ENCODE measurements at regions not wholly inside any gene's neighbourhood (a gene's known extent, or its start where the extent isn't known, plus 50 kb on each side); places are given as distances from the start of the nearest gene placed in this dataset.

GRCh38 chr11:31912808-31913207 is 101.7 kb upstream of the PAX6 start:
- FAIRE-seq (no peak), DNase-seq (ENCODE audit: low spot score) (no peak)

DNA sequence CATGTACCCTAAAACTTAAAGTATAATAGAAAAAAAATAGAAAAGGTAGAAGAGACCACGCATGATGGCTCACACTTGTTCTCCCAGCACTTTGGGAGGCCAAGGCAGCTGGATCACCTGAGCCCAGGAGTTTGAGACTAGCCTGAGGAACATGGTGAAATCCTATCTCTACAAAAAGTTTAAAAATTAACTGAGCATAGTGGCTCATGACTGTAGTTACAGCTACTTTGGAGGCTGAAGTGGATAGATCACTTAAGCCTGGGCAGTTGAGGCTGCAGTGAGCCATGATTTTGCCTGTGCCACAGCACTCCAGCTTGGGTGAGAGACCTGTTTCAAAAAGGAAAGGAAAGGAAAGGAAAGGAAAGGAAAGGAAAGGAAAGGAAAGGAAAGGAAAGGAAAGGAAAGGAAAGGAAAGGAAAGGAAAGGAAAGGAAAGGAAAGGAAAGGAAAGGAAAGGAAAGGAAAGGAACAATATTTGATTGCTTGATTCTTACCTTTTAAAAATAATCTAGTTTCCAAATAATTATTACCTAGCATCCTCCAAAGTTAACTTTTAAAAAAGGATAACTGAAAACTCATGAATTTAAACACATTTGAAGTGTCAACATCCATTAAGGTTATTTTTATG is 99.9 kb upstream of the PAX6 start:
- FAIRE-seq (no peak), DNase-seq (ENCODE audit: low spot score) (no peak)

DNA sequence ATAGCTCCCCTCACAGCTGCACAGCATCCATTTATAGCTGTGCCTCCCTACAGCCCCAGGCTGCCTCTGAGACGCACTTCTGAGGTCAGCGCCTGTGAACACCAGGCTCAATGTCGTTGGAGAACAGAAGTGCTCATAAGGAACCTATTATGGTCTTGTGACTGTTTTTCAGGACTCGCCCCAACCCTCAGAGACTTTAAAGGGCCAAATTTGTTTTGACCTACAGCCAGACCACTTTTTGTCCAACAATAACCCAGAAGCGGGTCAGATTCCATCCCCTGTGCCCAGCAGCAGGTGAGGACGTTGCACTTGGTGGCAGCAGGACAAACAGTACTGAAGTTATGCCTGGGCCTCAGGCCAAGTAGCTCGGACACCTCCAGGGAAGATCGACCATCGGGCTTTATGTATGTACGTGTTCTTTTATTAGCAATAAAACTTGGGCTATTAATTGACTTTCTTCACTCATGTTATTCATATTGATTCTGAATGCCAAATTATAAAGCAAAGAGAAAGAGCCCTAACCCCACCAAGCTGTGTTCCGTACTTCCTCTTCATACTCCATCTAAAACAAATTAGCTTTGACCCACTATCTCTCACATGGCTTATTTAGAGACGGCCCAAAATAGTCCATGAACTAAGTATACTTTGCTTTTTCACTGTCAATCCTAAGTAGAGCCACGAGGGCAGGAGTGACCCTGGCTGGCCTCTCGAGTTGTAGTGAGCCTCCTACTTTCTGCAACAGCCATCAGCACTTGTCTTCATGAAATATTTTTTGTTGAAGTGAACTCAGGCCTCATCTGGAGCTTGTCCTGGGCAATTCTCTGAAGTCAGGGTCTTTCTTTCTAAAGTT is 92.3 kb upstream of the PAX6 start:
- DNase-seq (ENCODE audit: low spot score) = no peak
- no peak for FAIRE-seq

DNA sequence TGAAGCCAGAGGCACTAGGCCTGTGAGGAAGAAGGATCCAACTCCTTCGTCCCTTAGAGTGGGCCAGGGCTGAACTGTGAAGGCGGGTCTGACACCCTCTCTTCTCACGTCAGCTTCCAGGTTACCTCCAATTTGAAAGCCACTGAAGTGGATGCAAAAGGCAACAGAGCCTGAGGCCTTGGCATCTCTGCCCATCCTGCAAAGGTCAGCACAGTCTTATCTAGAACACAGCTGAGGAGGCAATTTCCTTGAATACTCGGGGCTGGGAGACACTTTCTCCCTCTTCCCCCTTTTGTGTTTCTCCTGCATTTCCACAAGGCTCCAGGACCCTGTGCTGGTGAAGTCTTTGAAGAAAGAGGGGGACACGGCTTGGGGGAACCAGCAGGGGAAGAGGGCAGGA is 91.6 kb upstream of the PAX6 start:
- DNase-seq (ENCODE audit: low spot score) (no peak), FAIRE-seq (no peak)

GRCh38 chr11:31895926-31896325 is 84.8 kb upstream of the PAX6 start:
- FAIRE-seq = no peak

DNA sequence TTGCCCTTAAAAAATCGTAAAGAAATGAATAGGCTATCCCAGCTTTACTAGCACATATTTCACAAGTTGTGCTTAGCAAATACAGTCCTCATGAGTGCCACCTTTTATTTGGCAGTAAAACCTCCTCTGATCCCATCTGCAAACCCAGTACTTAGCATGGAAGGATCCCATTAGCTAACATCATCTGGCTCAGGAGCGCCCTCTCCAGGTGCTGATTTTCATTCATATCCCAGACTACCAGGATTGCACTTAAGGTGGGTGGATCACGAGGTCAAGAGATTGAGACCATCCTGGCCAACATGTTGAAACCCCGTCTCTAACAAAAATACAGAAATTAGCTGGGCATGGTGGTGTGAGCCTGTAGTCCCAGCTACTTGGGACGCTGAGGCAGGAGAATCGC is 76.1 kb upstream of the PAX6 start:
- FAIRE-seq (no peak), DNase-seq (ENCODE audit: low spot score) (no peak)

More at GRCh38 chr11:31895926-31896325, 84.8 kb upstream of the PAX6 start:
- DNase-seq (ENCODE audit: low spot score) = no peak

GRCh38 chr11:31884080-31884479 is 73.0 kb upstream of the PAX6 start:
- DNase-seq (ENCODE audit: low spot score) (no peak), FAIRE-seq (no peak)

DNA sequence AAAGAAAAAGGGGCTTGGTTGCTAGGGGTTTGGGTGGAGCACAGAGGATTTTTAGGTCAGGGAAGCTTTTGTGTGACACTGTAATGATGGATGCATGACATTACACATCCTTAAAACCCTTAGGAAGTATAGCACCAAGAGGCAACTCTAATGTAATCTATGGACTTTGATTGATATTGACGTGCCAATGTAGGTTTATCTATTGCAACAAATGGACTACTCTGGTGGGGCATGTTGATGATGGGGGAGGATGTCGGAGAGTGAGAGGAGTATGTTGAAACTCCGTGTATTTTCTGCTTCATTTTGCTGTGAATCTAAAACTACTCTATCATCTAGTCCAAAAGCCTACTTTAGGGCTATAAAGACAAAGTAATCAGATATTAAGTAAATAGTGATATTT is 72.3 kb upstream of the PAX6 start:
- FAIRE-seq = no peak

GRCh38 chr11:31882951-31883392 is 71.8 kb upstream of the PAX6 start:
- FAIRE-seq = no peak
- no peak for DNase-seq (ENCODE audit: low spot score)

More for the DNA sequence above, 72.3 kb upstream of the PAX6 start:
- no peak for DNase-seq (ENCODE audit: low spot score)

DNA sequence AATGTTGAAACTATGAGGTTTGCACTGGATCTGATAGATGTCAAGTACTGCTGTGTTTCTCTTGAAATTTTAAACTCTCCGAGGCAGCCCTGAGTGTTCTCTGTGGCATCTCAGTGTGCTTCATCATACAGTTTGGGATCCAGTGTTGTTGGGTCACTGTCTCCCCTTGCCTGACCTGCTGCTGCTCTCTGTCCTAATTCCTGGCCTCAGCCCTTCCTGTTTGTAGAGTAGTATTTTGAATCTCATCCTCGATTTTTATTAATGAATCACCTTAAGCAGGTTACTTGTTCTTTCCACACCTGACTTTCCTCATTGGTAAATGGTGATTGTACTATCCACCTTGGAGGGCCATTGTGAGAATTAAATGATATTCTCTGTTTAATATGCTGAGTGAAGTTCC is 70.7 kb upstream of the PAX6 start:
- FAIRE-seq (no peak), DNase-seq (ENCODE audit: low spot score) (no peak)

DNA sequence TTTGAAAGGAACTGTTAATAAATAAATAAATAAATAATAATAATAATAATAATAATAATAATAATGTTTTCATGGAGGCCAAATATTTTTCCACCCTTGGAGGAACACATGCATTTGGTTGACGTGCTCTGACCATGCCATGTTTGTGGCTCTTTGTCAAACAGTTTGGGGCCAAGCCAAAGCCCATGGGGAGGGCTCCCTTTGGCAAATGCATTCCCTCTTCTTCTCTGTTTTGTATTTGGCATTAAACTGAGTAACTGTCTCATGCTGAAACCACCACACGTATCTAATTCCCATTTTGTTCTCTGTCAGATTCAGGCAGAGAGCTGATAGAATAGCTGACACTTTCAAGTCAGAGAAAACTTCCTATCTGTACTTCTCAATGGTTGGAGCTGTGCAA is 68.6 kb upstream of the PAX6 start:
- no peak for FAIRE-seq
- no peak for DNase-seq (ENCODE audit: low spot score)

GRCh38 chr11:31877863-31878262 is 66.7 kb upstream of the PAX6 start:
- no peak for DNase-seq (ENCODE audit: low spot score)
- FAIRE-seq = no peak

DNA sequence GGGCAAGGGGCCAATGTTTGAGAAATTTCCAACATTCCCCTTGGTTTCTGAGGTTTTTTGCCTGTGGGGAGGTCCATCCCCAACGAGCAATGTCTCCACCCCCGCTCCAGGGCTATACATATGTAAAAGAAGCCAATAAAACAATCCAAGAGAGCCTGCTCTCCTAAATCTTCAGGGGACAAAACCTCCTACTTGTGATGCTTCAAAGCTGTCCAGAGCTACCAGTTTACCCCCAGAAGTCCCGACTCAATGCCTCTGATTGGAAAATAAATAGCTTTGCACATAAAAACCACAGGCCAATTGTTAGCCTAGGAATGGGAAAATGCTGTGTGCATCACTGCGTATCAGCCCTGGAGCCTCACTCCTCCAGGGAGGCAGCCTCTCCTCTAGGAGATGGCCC is 66.0 kb upstream of the PAX6 start:
- FAIRE-seq = no peak
- DNase-seq (ENCODE audit: low spot score) = no peak

DNA sequence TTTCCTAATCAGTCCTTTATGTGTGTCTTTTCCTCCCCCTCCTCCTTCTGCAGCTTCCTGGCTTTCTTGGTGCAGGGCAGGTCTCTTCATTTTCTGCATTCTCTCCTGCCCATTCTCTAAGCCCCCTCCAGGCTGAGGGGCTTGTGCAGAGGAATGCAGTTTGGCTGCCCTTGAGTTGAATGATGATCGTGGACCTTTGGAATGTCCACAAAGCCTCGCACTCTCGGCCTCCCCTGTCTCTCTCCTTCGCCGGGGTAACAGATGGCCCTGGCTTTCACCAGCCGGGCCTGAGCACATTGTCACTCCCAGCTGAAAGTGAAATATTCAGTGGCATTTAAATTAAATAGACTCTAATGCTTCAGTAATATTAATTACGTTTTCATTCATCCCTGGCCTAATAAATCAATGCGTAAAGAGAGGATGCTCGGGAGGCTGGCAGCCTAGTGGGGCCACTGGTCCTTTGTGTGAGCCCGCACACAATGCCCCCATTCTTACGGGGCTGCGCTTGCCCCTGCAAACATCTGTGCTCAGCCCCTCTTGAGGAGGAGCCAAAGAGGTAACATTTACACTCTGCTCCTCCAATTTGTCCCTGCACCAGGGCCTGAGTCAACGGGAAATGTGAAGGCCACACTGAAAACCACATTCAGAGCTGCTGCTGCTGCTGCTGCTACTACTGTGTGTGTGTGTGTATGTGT is 64.9 kb upstream of the PAX6 start:
- FAIRE-seq (no peak), DNase-seq (ENCODE audit: low spot score) (no peak)

GRCh38 chr11:31874631-31875191 is 63.6 kb upstream of the PAX6 start:
- FAIRE-seq (no peak), DNase-seq (ENCODE audit: low spot score) (no peak)

DNA sequence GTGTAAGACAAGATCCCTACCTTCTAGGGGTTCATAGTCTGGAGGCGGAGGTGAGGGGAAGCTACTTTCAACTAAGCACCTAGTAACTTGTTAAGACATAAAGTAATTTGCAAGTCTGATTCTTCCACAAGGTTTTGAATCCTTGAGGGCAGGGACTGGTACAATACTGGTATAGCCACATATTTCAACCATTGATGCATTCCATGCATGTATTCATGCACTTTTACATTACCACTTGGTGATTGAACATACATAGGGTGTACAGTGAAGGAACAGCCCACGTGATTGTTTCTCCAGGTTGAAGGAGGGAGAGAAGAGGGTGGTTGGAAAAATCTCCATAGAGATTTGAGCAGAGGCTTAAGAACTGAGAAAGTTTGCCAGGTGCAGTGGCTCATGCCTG is 62.0 kb upstream of the PAX6 start:
- DNase-seq (ENCODE audit: low spot score) (no peak), FAIRE-seq (no peak)

- DNase-seq (ENCODE audit: low spot score) (no peak), FAIRE-seq (no peak)
Observed at GRCh38 chr11:31872076-31872443, 60.9 kb upstream of the PAX6 start.

- FAIRE-seq (no peak), DNase-seq (ENCODE audit: low spot score) (no peak)
Observed at GRCh38 chr11:31871310-31872075, 60.4 kb upstream of the PAX6 start.

- DNase-seq (ENCODE audit: low spot score) (peak; percentile 11), FAIRE-seq (no peak)
Observed at GRCh38 chr11:31870609-31871309, 59.6 kb upstream of the PAX6 start.

GRCh38 chr11:31869986-31870385 is 58.9 kb upstream of the PAX6 start:
- FAIRE-seq = no peak
- no peak for DNase-seq (ENCODE audit: low spot score)
